ENCODE measurements at regions not wholly inside any gene's neighbourhood (a gene's known extent, or its start where the extent isn't known, plus 50 kb on each side); places are given as distances from the start of the nearest gene placed in this dataset.

- H3K27ac ChIP-seq: no peak overlapping the region
- H3K4me3 ChIP-seq: no peak overlapping the region
- TF ChIP-seq CTCF (IDR thresholded peaks at IDR 0.05) (no peak), POLR2AphosphoS5 (IDR thresholded peaks at IDR 0.05) (no peak), EP300 (IDR thresholded peaks at IDR 0.05) (no peak), POLR2A (IDR thresholded peaks at IDR 0.05) (no peak)
- peaks cover 41% of the 10 kb centered on the region for H3K4me1 ChIP-seq
- H3K27me3 ChIP-seq: no peaks in the 10 kb centered on the region
- WGBS: 93% methylated on average over 9 of the region's 9 CpGs
- DNase-seq (ENCODE audit: low spot score in 2 of 2): no peak
- no peaks in the 10 kb centered on the region for H3K36me3 ChIP-seq
- no peaks in the 10 kb centered on the region for H3K9me3 ChIP-seq
Observed at GRCh38 chr9:89659473-89659872, 54.7 kb downstream of the GADD45G start.

GRCh38 chr9:89659891-89660685 lies 55.3 kb downstream of the GADD45G start:
- Histone ChIP-seq H3K27ac (no peak overlapping the region), H3K4me1 (peaks cover 42% of the 10 kb centered on the region), H3K9me3 (no peaks in the 10 kb centered on the region), H3K27me3 (no peaks in the 10 kb centered on the region), H3K36me3 (no peaks in the 10 kb centered on the region), H3K4me3 (no peak overlapping the region)
- DNase-seq (ENCODE audit: low spot score in 2 of 2): peak in 1 of 2 donors; percentile 70
- TF ChIP-seq POLR2AphosphoS5 (IDR thresholded peaks at IDR 0.05): no peak
- no peak for TF ChIP-seq POLR2A (IDR thresholded peaks at IDR 0.05)
- TF ChIP-seq EP300 (IDR thresholded peaks at IDR 0.05): no peak
- no peak for TF ChIP-seq CTCF (IDR thresholded peaks at IDR 0.05)
- 79% methylated on average over 6 of the region's 6 CpGs for WGBS

GRCh38 chr9:89661391-89661949 lies 56.7 kb downstream of the GADD45G start:
- peak in 1 of 2 donors; percentile 72 for DNase-seq (ENCODE audit: low spot score in 2 of 2)
- WGBS: 38% methylated on average over 10 of the region's 13 CpGs
- Histone ChIP-seq H3K4me1 (peaks cover 45% of the 10 kb centered on the region), H3K9me3 (no peaks in the 10 kb centered on the region), H3K27me3 (no peaks in the 10 kb centered on the region), H3K36me3 (no peaks in the 10 kb centered on the region), H3K4me3 (peak overlapping the region; percentile 10), H3K27ac (peak overlapping the region; percentile 72)
- TF ChIP-seq EP300 (IDR thresholded peaks at IDR 0.05) (no peak), POLR2AphosphoS5 (IDR thresholded peaks at IDR 0.05) (no peak)

- Histone ChIP-seq H3K9me3 (no peaks in the 10 kb centered on the region), H3K27ac (peak overlapping the region; percentile 72), H3K27me3 (no peaks in the 10 kb centered on the region), H3K36me3 (no peaks in the 10 kb centered on the region), H3K4me3 (peak overlapping the region; percentile 10), H3K4me1 (peaks cover 45% of the 10 kb centered on the region)
- 43% methylated on average over 13 of the region's 21 CpGs for WGBS
- TF ChIP-seq EP300 (IDR thresholded peaks at IDR 0.05) (no peak), POLR2AphosphoS5 (IDR thresholded peaks at IDR 0.05) (no peak)
- peak; percentile 97 to 98 for DNase-seq (ENCODE audit: low spot score in 2 of 2)
Observed at GRCh38 chr9:89661956-89662717, 57.3 kb downstream of the GADD45G start.

GRCh38 chr9:89662718-89663613 lies 58.2 kb downstream of the GADD45G start:
- TF ChIP-seq POLR2A (IDR thresholded peaks at IDR 0.05) (no peak), POLR2AphosphoS5 (IDR thresholded peaks at IDR 0.05) (no peak), EP300 (IDR thresholded peaks at IDR 0.05) (no peak), CTCF (IDR thresholded peaks at IDR 0.05) (no peak)
- Histone ChIP-seq H3K9me3 (no peaks in the 10 kb centered on the region), H3K4me3 (no peak overlapping the region), H3K4me1 (peaks cover 45% of the 10 kb centered on the region), H3K36me3 (no peaks in the 10 kb centered on the region), H3K27me3 (no peaks in the 10 kb centered on the region), H3K27ac (peak overlapping the region; percentile 72)
- WGBS: 91% methylated on average over 20 of the region's 22 CpGs
- no peak for DNase-seq (ENCODE audit: low spot score in 2 of 2)

Data from suprapubic skin (tissue), 4 donors.